GM18861 (cell line): ENCODE measurements at regions not wholly inside any gene's neighbourhood (a gene's known extent, or its start where the extent isn't known, plus 50 kb on each side); places are given as distances from the start of the nearest gene placed in this dataset.
"Not testable (repeated sequence)": the region's sequence is repeated elsewhere in the genome, so short reads cannot be mapped to it uniquely, and the experiment has no call there.

Experiments
- ATAC-seq: cut with Tn5 transposase; IDR thresholded peaks from one replicate; pipeline ENCODE4 v1.9.1; 2021; ENCODE audit not compliant: unreplicated experiment

DNA sequence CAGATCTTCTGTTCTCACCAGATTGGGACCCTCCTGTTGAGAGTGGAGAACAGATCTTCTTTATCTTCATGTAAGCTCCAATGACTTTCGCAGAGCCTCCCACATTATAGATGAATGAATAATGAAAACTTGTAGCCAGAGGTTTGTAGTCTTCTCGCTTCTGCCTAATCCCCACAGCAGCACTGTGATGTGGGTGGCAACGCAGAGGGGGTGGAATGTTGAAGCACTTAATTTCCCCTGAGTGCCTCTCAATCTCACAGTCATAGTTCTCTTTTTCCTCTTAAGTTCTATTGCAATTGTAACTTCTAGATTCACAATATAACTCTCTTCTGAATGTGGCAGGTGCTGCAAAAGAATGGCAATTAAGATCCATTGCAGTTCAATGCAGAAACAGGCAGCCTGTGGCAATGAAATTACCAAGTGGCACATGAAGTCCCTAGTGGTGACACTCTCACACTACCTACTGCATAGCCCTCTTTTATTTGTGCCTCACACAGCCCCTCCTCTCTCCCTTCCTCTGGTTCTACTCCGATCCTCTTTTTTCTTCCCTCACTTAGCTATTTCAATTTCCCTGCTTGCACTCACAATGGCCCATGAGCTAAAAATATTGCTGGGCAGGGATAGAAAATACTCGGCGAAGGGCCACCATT, 281.9 kb downstream of the UBE3D start:
- ATAC-seq, result no peak

- no peak for ATAC-seq
These were observed 280.4 kb downstream of the UBE3D start for GRCh38 chr6:82785206-82785605.

DNA sequence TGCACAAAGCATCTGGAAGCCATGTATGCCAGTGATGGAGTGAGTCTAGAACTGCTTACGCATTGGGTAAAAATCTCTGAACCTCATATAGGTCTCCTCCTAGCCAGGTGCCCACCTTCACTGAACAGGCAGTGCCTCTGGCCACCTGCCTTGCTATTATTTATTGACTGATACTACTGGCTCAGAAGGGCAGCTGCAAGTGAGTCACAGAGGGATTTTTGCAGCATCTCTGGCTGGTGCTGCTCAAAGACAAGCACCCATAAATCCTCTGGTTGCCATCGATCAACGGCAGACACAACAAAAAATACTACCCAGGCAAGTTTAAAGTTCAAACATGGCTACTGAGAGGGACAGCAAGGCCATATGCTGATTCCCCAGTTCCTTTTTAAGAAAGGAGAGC, 279.4 kb downstream of the UBE3D start:
- no peak for ATAC-seq

DNA sequence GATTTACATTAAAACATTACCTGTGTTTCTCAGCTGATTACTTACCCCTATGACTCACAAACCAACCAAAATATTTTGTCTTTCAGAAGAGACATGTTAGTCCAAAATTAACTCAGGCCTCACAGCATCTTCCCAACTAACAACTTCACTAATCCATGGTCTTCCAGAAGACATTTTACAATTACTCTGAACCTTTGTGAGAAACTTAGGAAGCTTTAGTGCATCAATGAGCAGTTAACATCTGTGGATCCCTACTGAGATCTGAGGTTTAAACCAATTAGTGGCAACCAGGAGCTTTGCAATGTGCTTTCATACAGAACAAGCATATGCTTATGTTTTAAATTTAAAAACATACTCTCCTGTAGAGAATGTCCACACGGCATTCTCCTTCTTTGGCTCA, 269.7 kb downstream of the UBE3D start:
- ATAC-seq, result no peak

- no peak for ATAC-seq
These were observed 264.6 kb downstream of the UBE3D start for GRCh38 chr6:82801083-82801482.

- not testable (repeated sequence) for ATAC-seq
These were observed 249.4 kb downstream of the UBE3D start for GRCh38 chr6:82816243-82816642.

- no peak for ATAC-seq
These were observed 246.9 kb downstream of the UBE3D start for GRCh38 chr6:82818727-82819126.

DNA sequence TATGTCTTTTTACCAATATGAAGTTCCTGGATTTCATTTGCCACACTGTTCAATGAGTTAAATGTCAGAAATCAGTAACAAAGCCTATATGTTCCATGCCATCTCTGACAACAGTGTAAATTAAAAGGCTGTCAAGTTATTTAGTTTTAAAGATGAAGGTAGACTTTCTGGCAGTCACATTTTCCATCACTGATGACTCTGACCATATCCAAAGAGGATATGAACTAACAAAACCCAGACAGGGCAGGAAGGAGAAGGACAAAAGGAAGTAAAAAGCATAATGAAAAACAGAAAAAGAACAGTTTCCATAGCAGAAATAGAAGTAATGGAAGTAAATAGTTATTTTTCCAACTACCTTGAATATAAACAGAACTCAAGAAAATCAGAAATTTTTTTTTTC, 242.3 kb downstream of the UBE3D start:
- no peak for ATAC-seq

GRCh38 chr6:82832811-82833210, 232.8 kb downstream of the UBE3D start:
- no peak for ATAC-seq

- no peak for ATAC-seq
These were observed 232.2 kb downstream of the UBE3D start for GRCh38 chr6:82833481-82833880.

GRCh38 chr6:82836022-82836575, 229.5 kb downstream of the UBE3D start:
- no peak for ATAC-seq

- ATAC-seq, result no peak
These were observed 225.1 kb downstream of the UBE3D start for GRCh38 chr6:82840571-82840970.

GRCh38 chr6:82841309-82841708, 224.3 kb downstream of the UBE3D start:
- no peak for ATAC-seq
